Heart right ventricle (tissue), 16 donors: ENCODE measurements at regions not wholly inside any gene's neighbourhood (a gene's known extent, or its start where the extent isn't known, plus 50 kb on each side); places are given as distances from the start of the nearest gene placed in this dataset.

Source experiments
- ATAC-seq, 8 donors: fragments of 200-7000 bp; cut with Tn5 transposase; one replicate each; pipeline ENCODE4 v1.9.1; 2020; ENCODE audit warnings: mild to moderate bottlenecking in 8 of 8, moderate library complexity in 8 of 8, moderate number of reproducible peaks in 1 of 8
- DNase-seq, 2 donors: peaks; one replicate each; pipeline ENCODE4 v3.0.0-alpha.2; 2020
- H3K27ac ChIP-seq, 10 donors: fragments of 200-600 bp; sonication (generic) in 2 of 10; one replicate each; pipeline versions ENCODE4 v1.5.0 to v1.8.0; 2020 to 2022; ENCODE audit warnings: mild to moderate bottlenecking in 3 of 10
- H3K27me3 ChIP-seq, 7 donors: fragments of 200-600 bp; one replicate each; pipeline ENCODE4 v1.8.0; 2021 to 2022; ENCODE audit warnings: mild to moderate bottlenecking in 2 of 7
- H3K36me3 ChIP-seq, 9 donors: fragments of 200-600 bp; sonication (generic) in 1 of 9; one replicate each; pipeline versions ENCODE4 v1.5.0 to v1.8.0; 2020 to 2022; ENCODE audit warnings: mild to moderate bottlenecking in 2 of 9
- H3K4me1 ChIP-seq, 9 donors: fragments of 200-600 bp; sonication (generic) in 1 of 9; one replicate each; pipeline versions ENCODE4 v1.5.0 to v1.8.0; 2020 to 2022; ENCODE audit warnings: mild to moderate bottlenecking in 4 of 9
- H3K4me3 ChIP-seq, 10 donors: fragments of 200-600 bp; sonication (generic) in 2 of 10; one replicate each; pipeline versions ENCODE4 v1.5.0 to v1.8.0; 2020 to 2022; ENCODE audit warnings: mild to moderate bottlenecking in 7 of 10, moderate library complexity in 2 of 10
- H3K9me3 ChIP-seq, 11 donors: fragments of 200-600 bp in 10 of 11; sonication (generic) in 2 of 11; one replicate each; pipeline versions ENCODE4 v1.5.0 to v1.8.0; 2013 to 2022; ENCODE audit warnings: mild to moderate bottlenecking in 2 of 11, control low read depth in 1 of 11, moderate library complexity in 1 of 11
- WGBS, 2 donors: extraction: QIAGEN DNeasy Blood & Tissue Kit; methylation state at CpG; one replicate each; pipeline ENCODE4 v1.1.7; 2013; ENCODE audit warnings: inconsistent platforms in 1 of 2; 5-methylcytosine and 5-hydroxymethylcytosine counted together
- intact Hi-C, 10 donors: fragments of 100-400 bp; cut with DNase I; formaldehyde crosslinking; loops; one replicate each; pipeline versions ENCODE4 v1.11.1 to v1.14.2; 2022
- TF ChIP-seq, protein P1 (sequence below), 9 donors: fragments of 200-600 bp; sonication (generic) in 2 of 9; IDR thresholded peaks; one replicate each; pipeline versions ENCODE4 v1.5.0 to v1.8.0; 2021 to 2022; ENCODE audit warnings: antibody characterized with exemption in 9 of 9, mild to moderate bottlenecking in 5 of 9, moderate library complexity in 1 of 9
- donor health status: Arrhythmogenic right ventricular cardiomyopathy.
- donor health status: ischemic (EF 13 %, LVEDD 7.1; RV severe dilation, severe dysfunction).
- donor health status: healthy with polysubstance abuse.
- donor health status: DM: no; HTN: yes; CAD: no.
- donor health status: DM: no; HTN: no; CAD: no.
- donor health status: ischemic (EF 25% LVEDD 6.9; RV normal size, moderate dysfunction).
- donor health status: ischemic (EF 25% LVEDD 5.7; RV mildly dilated, moderate dysfunction).
- donor health status: healthy.
- donor health status: DM: yes; HTN: yes; CAD: no.
- donor health status: Ischemic cardiomyopathy.
- donor health status: ischemic (EF 35%, LVEDD 5.7; RV mildly dilated, moderate dysfunction).
- donor health status: nonischemic (EF 11% LVEDD 7.7; RV severe dilation, severe dysfunction).
- donor health status: DM: yes; HTN: yes; CAD: no.
- donor health status: PGD.
- donor health status: ischemic (EF 29% LVEDD 5.4; RV normal size, mild dysfunction).
- donor health status: nonischemic (EF 23%, LVEDD 6.1; RV moderate dilation, normal function).

DNA sequence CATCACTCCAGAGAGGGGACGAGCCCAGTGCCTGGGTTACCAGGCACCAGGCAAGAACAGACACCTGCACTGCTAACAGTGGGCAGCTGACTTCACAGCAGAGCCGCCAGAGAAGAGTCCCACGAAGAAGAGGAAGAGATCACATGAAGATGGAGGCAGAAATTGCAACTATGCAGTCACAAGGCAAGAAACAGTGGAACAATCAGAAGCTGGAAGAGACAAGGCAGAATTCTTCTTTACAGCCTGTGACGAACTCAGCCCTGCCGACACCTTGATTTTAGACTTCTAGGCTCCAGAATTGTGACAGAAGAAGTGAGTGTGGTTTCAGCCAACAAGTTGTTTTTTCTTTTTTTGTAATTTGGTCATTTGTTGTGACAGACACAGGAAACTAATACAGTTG is 59.2 kb downstream of the IL12A start:
- no peaks in the 10 kb centered on the region for H3K27me3 ChIP-seq
- H3K27ac ChIP-seq, result no peak overlapping the region
- ATAC-seq (no peak), DNase-seq (no peak)
- peaks cover 0 to 6% (median 0%) of the 10 kb centered on the region in 9 donors for H3K4me1 ChIP-seq
- H3K4me3 ChIP-seq, result no peak overlapping the region
- peaks cover 0 to 5% (median 0%) of the 10 kb centered on the region in 11 donors for H3K9me3 ChIP-seq
- WGBS, 2 donors, result 75 to 87% methylated on average over 5 of the region's 5 CpGs
- TF ChIP-seq, protein P1, sequence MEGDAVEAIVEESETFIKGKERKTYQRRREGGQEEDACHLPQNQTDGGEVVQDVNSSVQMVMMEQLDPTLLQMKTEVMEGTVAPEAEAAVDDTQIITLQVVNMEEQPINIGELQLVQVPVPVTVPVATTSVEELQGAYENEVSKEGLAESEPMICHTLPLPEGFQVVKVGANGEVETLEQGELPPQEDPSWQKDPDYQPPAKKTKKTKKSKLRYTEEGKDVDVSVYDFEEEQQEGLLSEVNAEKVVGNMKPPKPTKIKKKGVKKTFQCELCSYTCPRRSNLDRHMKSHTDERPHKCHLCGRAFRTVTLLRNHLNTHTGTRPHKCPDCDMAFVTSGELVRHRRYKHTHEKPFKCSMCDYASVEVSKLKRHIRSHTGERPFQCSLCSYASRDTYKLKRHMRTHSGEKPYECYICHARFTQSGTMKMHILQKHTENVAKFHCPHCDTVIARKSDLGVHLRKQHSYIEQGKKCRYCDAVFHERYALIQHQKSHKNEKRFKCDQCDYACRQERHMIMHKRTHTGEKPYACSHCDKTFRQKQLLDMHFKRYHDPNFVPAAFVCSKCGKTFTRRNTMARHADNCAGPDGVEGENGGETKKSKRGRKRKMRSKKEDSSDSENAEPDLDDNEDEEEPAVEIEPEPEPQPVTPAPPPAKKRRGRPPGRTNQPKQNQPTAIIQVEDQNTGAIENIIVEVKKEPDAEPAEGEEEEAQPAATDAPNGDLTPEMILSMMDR (IDR thresholded peaks at IDR 0.05), result no peak
- H3K36me3 ChIP-seq, result no peaks in the 10 kb centered on the region
- intact Hi-C loops, result loop anchor here in 1 of 10 donors (10.0 kb wide), 1 partner anchor 437 kb away; no protein-coding TSS in a partner anchor

DNA sequence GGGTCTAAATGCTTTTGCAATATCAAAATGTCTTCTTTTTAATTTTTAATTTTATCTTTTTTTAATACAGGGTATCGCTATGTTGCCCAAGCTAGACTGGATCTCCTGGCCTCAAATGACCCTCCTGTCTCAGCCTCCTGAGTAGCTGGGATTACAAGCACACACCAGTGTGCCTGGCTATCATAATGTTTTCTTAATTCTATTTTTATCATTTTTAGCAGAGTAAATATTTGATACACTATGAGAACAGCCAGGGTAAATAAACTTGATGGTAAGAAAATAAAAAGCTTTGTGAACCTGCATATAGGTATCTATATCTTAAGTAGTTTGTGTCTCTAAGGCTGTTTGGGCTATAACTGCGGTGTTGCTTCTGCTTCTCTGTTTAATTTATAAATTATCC is 60.4 kb downstream of the IL12A start:
- H3K9me3 ChIP-seq, result no peaks in the 10 kb centered on the region
- intact Hi-C loops, result loop anchor here in 1 of 10 donors (10.0 kb wide), 1 partner anchor 436 kb away; no protein-coding TSS in a partner anchor
- H3K27me3 ChIP-seq, result no peaks in the 10 kb centered on the region
- no peak overlapping the region for H3K4me3 ChIP-seq
- H3K27ac ChIP-seq, result no peak overlapping the region
- ATAC-seq (no peak), DNase-seq (no peak)
- H3K36me3 ChIP-seq, result no peaks in the 10 kb centered on the region
- TF ChIP-seq, protein P1 (IDR thresholded peaks at IDR 0.05), result no peak
- WGBS, 2 donors, result 86 to 93% methylated on average over 2 of the region's 2 CpGs
- peaks cover 0 to 6% (median 0%) of the 10 kb centered on the region in 9 donors for H3K4me1 ChIP-seq

DNA sequence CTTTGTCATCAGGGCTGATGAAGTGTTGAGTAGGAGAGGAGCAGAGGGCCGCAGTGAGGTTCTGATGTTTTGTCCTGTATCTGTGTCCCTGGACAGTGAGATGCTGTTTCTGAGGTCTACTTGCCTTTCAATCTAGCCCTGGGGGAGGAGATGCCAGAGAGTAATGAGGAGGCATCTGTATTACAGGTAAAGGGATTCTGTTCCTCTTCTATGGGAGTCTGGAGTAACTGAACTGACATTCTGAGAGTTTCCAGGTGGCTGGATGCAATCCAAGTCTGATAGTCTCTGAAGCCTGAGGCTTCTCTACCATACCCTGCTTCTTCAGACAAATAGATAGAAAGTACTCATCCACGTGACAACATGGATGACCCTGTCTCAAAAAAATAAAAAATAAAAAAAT is 60.9 kb downstream of the IL12A start:
- Histone ChIP-seq H3K27ac (no peak overlapping the region), H3K4me3 (no peak overlapping the region), H3K36me3 (no peaks in the 10 kb centered on the region), H3K4me1 (peaks cover 0 to 6% (median 0%) of the 10 kb centered on the region in 9 donors), H3K27me3 (no peaks in the 10 kb centered on the region), H3K9me3 (no peaks in the 10 kb centered on the region)
- intact Hi-C loops, result loop anchor here in 1 of 10 donors (10.0 kb wide), 1 partner anchor 435 kb away; no protein-coding TSS in a partner anchor
- WGBS, 2 donors, result 49% methylated on average over 2 of the region's 2 CpGs
- ATAC-seq (no peak), DNase-seq (no peak)
- TF ChIP-seq, protein P1 (IDR thresholded peaks at IDR 0.05), result no peak

GRCh38 chr3:160049988-160050387 is 61.4 kb downstream of the IL12A start:
- H3K4me1 ChIP-seq, result peaks cover 0 to 6% (median 0%) of the 10 kb centered on the region in 9 donors
- no peak for ATAC-seq
- no peak for DNase-seq
- H3K27me3 ChIP-seq, result no peaks in the 10 kb centered on the region
- WGBS, 2 donors, result 75 to 89% methylated on average over 5 of the region's 5 CpGs
- H3K4me3 ChIP-seq, result no peak overlapping the region
- H3K36me3 ChIP-seq, result no peaks in the 10 kb centered on the region
- intact Hi-C loops, result loop anchor here in 1 of 10 donors (10.0 kb wide), 1 partner anchor 435 kb away; no protein-coding TSS in a partner anchor
- no peak overlapping the region for H3K27ac ChIP-seq
- TF ChIP-seq, protein P1 (IDR thresholded peaks at IDR 0.05), result no peak
- H3K9me3 ChIP-seq, result no peaks in the 10 kb centered on the region
